A673 (cell line): ENCODE measurements at regions not wholly inside any gene's neighbourhood (a gene's known extent, or its start where the extent isn't known, plus 50 kb on each side); places are given as distances from the start of the nearest gene placed in this dataset.

ENCODE experiments used
- CTCF ChIP-seq: fragments of 300-800, 200-600 bp; sonication (generic); conservative IDR thresholded peaks from 2 replicates; pipeline ENCODE4 v1.5.1; 2017; ENCODE audit warnings: low read depth, mild to moderate bottlenecking, antibody characterized with exemption, low read length, moderate library complexity, mixed read lengths
- EZH2 ChIP-seq: fragments of 200-600 bp; sonication (generic); IDR thresholded peaks from 2 replicates; pipeline ENCODE4 v1.6.1; 2017; ENCODE audit warnings: borderline replicate concordance, low read depth, mild to moderate bottlenecking, mixed read lengths, antibody characterized with exemption, low read length; ENCODE audit not compliant: poor library complexity, severe bottlenecking

DNA sequence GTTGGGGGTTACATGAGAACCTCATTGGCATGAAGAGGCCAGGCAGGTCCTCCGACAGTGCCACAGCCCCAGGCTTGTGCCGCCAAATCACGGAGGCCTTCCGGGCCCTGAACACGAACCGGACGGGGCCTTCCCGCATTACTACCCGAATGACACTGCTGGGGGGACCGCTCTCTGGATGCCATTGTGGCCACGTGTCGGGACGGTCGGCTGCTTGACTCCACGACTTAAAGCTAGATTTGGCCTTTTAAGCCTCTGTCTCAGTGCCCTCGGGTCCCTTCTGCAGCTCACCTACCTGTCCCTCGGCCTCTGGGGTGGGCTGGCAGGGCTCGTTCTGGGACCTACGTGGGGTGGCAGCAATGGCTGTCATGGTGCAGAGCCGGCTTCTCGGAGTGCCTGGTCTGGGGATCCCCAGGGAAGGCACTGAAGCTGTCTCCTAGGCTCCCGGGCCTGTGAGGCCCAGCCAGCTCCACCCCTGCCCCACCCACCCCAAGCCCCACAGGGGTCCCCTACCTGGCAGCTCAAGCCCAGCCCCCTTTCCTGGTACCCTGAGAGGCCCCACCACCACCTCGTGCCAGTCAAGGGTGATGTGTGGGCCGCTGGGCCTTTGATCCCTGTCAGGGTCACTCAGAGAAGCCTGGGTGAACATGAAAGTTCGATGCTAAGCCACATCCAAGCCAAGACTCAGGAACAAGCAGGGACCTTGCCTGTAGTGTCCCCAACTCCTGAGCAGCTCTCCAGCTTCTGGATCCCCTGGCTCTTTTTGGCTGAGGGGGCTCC lies 245.8 kb upstream of the SGCG start:
- TF ChIP-seq CTCF: no peak
- TF ChIP-seq EZH2: no peak
